Renal cortex interstitium (tissue), 11 donors: ENCODE measurements at regions not wholly inside any gene's neighbourhood (a gene's known extent, or its start where the extent isn't known, plus 50 kb on each side); places are given as distances from the start of the nearest gene placed in this dataset.

Experiments
- DNase-seq, 11 donors: peaks; one replicate each; pipeline ENCODE4 v3.0.0-alpha.2; 2013; ENCODE audit warnings: low read depth in 9 of 11, low spot score in 4 of 11; ENCODE audit errors: extremely low read depth in 1 of 11

- DNase-seq, result peak in 2 of 11 donors; percentile 6 to 23
Observed at GRCh38 chr3:161859865-161860450, 363.4 kb downstream of the OTOL1 start.

GRCh38 chr3:161863775-161864174 lies 367.2 kb downstream of the OTOL1 start:
- no peak for DNase-seq

GRCh38 chr3:161866176-161866575 lies 369.6 kb downstream of the OTOL1 start:
- DNase-seq, result no peak

GRCh38 chr3:161875483-161875882 lies 378.9 kb downstream of the OTOL1 start:
- no peak for DNase-seq

DNA sequence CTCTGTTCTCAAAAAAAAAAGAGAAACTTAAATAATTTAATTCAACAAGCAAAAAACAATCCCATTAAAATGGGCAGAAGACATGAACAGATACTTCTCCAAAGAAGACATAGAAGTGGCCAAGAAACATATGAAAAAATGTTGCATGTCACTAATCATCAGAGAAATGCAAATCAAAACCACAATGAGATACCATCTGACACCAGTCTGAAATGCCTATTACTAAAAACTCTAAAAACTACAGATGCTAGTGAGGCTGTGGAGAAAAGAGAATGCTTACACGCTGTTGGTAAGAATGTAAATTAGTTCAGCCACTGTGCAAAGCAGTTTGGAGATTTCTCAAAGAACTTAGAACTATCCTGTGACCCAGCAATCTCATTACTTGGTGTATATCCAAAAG lies 382.9 kb downstream of the OTOL1 start:
- no peak for DNase-seq

DNA sequence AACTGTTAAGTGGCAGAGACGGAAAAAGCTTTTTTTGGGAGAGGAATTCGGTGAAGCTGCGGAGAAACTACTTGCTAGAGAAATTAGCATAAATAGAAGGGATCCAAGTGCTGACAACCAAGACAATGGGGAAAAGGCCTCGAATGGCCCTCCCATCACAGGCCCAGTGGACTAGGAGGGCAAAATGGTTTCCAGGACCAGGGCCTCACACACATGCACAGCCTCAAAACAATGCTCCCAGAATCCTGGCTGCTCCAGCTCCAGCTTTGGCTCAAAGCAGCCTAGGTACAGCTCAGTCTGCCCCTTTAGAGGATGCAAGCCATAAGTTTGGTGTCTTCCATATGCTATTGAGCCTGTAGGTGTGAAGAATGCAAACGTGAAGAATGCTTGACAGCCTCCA lies 388.2 kb downstream of the OTOL1 start:
- no peak for DNase-seq

DNA sequence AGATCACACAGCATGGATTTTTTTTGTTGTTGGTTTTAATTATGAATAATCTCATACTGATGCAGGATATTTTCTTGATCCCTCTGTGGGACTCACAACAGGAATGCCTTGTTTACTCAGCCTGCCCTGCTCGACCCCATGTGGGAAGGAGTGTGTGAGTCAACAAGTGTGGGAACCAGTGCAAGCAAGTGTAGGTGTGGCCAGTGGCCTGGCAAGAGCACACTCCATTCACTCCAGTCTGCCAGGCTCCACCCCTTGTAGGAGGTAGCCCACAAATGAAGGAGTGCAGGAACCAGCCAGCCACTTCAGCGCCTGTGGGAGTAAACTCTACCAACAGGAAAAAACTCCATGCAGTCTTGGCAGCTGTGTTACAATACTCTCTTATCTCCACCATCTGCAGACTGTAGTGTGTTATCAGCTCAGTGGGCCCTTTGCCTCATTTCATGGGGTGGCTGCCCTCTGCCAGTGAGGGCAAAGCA lies 393.6 kb downstream of the OTOL1 start:
- no peak for DNase-seq

- DNase-seq, result no peak
Observed at GRCh38 chr3:161893972-161894371, 397.4 kb downstream of the OTOL1 start.

DNA sequence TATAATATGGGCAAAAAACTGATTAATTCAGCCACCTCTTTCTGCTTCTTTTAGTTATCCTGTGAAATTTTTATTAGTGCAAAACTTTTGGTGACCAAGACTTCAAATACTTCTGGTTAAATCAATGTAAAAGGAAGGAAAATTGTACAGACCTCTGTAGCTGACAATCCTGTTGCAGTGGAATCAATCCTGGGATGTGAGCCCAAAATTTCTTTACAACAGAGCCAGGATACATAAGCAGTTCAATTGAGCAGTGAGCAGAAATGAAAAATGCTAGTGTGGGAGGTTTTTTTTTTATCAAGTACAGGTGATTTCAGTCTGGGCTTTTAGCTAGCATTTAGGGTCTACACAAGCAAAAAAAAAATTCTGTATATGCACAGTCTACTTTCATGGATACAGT lies 398.0 kb downstream of the OTOL1 start:
- no peak for DNase-seq

- DNase-seq, result no peak
Observed at GRCh38 chr3:161905520-161906132, 409.0 kb downstream of the OTOL1 start.

DNA sequence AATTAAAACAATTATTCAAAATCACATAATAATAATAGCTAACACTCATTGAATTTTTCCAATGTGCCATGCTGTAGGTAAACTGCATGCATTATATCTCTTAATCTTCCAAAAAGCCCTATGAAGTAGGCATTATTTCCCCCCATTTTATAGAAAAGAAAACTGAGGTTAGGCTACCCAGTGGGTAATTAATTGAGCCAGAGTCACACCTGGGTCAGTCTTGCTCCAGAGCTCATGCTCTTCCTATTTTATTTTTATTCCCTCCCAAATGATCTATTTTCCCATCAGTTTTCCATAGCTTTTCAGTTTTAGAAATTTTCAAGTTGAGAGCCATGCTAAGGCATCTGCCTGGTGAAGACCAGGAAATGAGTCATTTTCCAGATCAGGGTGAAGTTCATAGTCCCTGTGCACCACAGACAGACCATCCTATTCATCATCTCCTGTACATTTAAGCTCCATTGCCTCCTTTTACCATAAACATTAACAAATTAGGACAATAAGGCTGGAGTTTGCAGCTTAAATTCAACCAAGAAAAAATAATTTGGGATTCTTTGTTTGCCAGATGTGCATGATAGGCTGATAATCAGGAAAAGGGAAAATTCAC lies 417.3 kb downstream of the OTOL1 start:
- no peak for DNase-seq

GRCh38 chr3:161914703-161915417 lies 418.3 kb downstream of the OTOL1 start:
- peak; percentile 19 to 52 (median 33) for DNase-seq

GRCh38 chr3:161915418-161915750 lies 418.8 kb downstream of the OTOL1 start:
- DNase-seq, result peak in 1 of 11 donors; percentile 3

GRCh38 chr3:161920196-161920595 lies 423.6 kb downstream of the OTOL1 start:
- no peak for DNase-seq

DNA sequence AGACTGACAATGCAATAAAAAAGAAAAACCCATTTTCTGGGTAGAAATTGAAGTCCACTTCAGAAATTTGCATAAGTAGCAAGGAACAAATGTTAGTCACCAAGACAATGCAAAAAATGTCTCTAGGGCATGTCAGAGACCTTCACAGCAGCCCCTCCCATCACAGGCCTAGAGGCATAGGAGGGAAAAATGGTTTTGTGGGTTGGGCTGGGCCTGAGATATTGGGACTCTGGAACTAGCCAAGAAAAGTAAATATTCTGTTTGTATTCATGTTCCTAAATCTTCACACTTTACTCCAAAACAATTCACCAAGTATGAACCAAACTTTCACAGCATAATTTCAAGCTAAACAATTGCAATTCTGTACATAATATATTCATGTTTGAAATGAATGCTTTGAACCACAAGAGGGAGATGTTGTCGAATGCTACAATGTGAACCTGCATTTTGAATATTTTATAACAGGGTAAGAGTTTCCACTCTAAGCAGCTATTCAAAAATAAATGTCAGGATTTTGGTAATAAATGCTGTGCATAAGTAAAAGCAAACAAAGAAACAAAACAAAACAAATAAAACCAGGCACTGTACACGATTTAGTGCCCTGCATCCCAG lies 429.2 kb downstream of the OTOL1 start:
- no peak for DNase-seq

GRCh38 chr3:161927131-161927530 lies 430.5 kb downstream of the OTOL1 start:
- DNase-seq, result no peak

DNA sequence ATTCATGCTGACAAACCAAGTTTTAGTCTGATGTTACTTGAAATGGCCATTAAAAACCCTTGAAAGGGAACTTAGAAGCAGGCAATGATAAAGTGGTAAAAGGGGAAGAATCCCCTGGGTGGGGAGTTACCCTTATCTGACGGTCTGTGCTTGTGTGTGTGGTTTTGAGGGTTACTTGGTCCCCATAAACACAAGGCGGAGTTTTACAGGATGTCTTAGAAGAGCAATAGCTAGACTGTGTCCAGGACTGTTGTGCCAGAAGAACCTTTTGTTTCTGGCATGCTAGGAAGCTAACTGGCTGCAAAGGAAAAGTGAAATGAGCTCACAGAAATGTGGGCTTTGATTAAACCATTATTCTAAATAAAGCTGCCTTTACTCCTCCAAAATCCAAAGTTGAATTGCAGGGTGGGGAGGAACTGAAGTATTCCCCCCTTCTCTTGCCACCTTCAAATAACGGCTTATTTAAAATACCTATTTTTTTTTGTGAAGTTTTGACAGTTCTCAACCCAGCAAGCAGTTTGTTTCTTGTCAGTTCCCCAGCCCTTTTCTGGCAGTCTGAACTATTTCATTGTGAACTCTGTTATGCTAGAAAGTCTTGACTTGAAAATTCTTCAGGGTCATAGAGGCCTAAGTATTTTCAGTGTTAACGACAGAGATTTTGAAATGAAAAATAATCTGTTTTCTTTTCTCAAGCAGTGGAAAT lies 443.5 kb downstream of the OTOL1 start:
- DNase-seq, result peak in 1 of 11 donors; percentile 12

GRCh38 chr3:161940621-161940965 lies 444.0 kb downstream of the OTOL1 start:
- no peak for DNase-seq

- DNase-seq, result no peak
Observed at GRCh38 chr3:161941891-161942290, 445.3 kb downstream of the OTOL1 start.
